Retinal pigment epithelial cell (primary cell): ENCODE measurements at regions not wholly inside any gene's neighbourhood (a gene's known extent, or its start where the extent isn't known, plus 50 kb on each side); places are given as distances from the start of the nearest gene placed in this dataset.

Experiments used
- DNase-seq: peaks from one replicate; pipeline ENCODE4 v3.0.0-alpha.2; 2010; ENCODE audit warnings: low read depth
- H3K4me3 ChIP-seq: 2 replicates; pipeline ENCODE4 v1.5.1; 2011; ENCODE audit warnings: mild to moderate bottlenecking, low read length, control low read depth, moderate library complexity
- CTCF ChIP-seq: conservative IDR thresholded peaks from 2 replicates; pipeline ENCODE4 v1.5.1; 2011; ENCODE audit warnings: low read depth, low read length, control low read depth, inconsistent platforms

DNA sequence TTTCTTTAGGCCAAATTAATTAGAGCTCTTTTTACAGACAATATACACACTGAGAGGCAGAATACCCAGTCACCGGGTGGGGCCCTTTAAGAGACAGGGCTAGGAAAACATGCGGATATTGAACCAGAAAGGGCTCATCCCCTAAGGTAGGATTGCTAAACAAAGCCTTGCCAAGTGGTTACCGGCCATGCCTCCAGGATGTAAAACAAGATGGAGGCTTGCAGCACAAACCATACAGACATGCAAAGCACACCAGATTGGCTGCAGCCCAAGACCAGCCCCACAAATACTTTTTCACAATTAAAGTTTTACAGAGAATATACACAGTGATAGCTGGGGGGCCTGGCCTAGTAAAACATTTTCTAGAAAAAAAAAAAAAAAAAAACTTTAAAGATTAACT is 210.0 kb downstream of the KLHL4 start:
- H3K4me3 ChIP-seq = no peak overlapping the region
- no peak for DNase-seq
- no peak for TF ChIP-seq CTCF

GRCh38 chrX:87728024-87728423 is 210.4 kb downstream of the KLHL4 start:
- no peak overlapping the region for H3K4me3 ChIP-seq
- no peak for DNase-seq
- no peak for TF ChIP-seq CTCF

- no peak for DNase-seq
- no peak for TF ChIP-seq CTCF
- H3K4me3 ChIP-seq = no peak overlapping the region
Measured at GRCh38 chrX:87728459-87728858, 210.9 kb downstream of the KLHL4 start.

GRCh38 chrX:87732133-87732532 is 214.5 kb downstream of the KLHL4 start:
- TF ChIP-seq CTCF = no peak
- no peak overlapping the region for H3K4me3 ChIP-seq
- DNase-seq = no peak

DNA sequence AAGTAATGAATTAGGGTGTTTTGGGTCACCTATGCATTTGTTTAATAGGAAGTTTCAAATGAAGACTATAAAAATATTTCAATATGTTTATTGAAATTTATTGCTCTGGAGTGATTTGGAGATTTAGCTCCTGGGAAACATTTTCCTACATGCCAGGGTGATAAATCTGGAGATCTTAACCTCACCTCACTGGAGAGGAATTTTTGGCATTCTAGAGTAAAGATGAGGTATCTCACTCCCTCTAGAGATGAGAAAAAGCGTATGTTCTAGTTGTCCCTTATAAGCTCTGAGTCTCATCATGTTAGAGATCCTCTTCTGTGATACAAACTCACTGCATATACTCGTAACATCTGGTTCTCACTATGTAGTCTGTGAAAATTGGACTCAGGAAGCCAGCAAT is 219.0 kb downstream of the KLHL4 start:
- no peak for DNase-seq
- no peak overlapping the region for H3K4me3 ChIP-seq
- no peak for TF ChIP-seq CTCF

GRCh38 chrX:87744391-87744790 is 226.8 kb downstream of the KLHL4 start:
- DNase-seq = no peak
- no peak for TF ChIP-seq CTCF

GRCh38 chrX:87755493-87755892 is 237.9 kb downstream of the KLHL4 start:
- no peak for DNase-seq
- TF ChIP-seq CTCF = no peak
- H3K4me3 ChIP-seq = no peak overlapping the region

More at GRCh38 chrX:87744391-87744790, 226.8 kb downstream of the KLHL4 start:
- no peak overlapping the region for H3K4me3 ChIP-seq
